Erythroblast (primary cell): ENCODE measurements at regions not wholly inside any gene's neighbourhood (a gene's known extent, or its start where the extent isn't known, plus 50 kb on each side); places are given as distances from the start of the nearest gene placed in this dataset.

Source experiments
- DNase-seq, 2 experiments: peaks; one replicate each; lab custom pipeline; 2025; lab: John Stamatoyannopoulos, UW
- GATA1 ChIP-seq: IDR thresholded peaks from 2 replicates; pipeline ENCODE4 v1.6.1; 2011; ENCODE audit warnings: low read depth, mild to moderate bottlenecking, control low read depth, low read length, moderate library complexity
- POLR2A ChIP-seq: IDR thresholded peaks from 2 replicates; pipeline ENCODE4 v1.6.1; 2011; ENCODE audit warnings: mild to moderate bottlenecking, low read length

- TF ChIP-seq GATA1 (no peak), POLR2A (no peak)
- DNase-seq = no peak
These were observed 936.2 kb upstream of the CHORDC1 start for GRCh38 chr11:91158891-91159537.

- no peak for TF ChIP-seq POLR2A
- no peak for TF ChIP-seq GATA1
- no peak for DNase-seq
These were observed 935.4 kb upstream of the CHORDC1 start for GRCh38 chr11:91158297-91158696.

GRCh38 chr11:91156041-91156440, 933.2 kb upstream of the CHORDC1 start:
- TF ChIP-seq POLR2A = no peak
- TF ChIP-seq GATA1 = no peak
- no peak for DNase-seq

GRCh38 chr11:91147885-91148284, 925.0 kb upstream of the CHORDC1 start:
- no peak for TF ChIP-seq POLR2A
- no peak for TF ChIP-seq GATA1
- no peak for DNase-seq

GRCh38 chr11:91141655-91142054, 918.8 kb upstream of the CHORDC1 start:
- TF ChIP-seq POLR2A (no peak), GATA1 (no peak)
- DNase-seq = no peak

GRCh38 chr11:91136631-91137030, 913.8 kb upstream of the CHORDC1 start:
- no peak for DNase-seq
- no peak for TF ChIP-seq POLR2A
- no peak for TF ChIP-seq GATA1

- TF ChIP-seq POLR2A (no peak), GATA1 (no peak)
- no peak for DNase-seq
These were observed 910.5 kb upstream of the CHORDC1 start for GRCh38 chr11:91133361-91133760.

GRCh38 chr11:91129596-91129995, 906.7 kb upstream of the CHORDC1 start:
- DNase-seq = no peak
- TF ChIP-seq GATA1 (no peak), POLR2A (no peak)

- TF ChIP-seq GATA1 (no peak), POLR2A (no peak)
These were observed 901.5 kb upstream of the CHORDC1 start for GRCh38 chr11:91124363-91124762.

GRCh38 chr11:91115116-91115515, 892.3 kb upstream of the CHORDC1 start:
- no peak for TF ChIP-seq POLR2A
- TF ChIP-seq GATA1 = no peak
- DNase-seq = no peak

More at GRCh38 chr11:91124363-91124762, 901.5 kb upstream of the CHORDC1 start:
- no peak for DNase-seq

GRCh38 chr11:91104237-91104636, 881.4 kb upstream of the CHORDC1 start:
- DNase-seq = no peak
- TF ChIP-seq GATA1 (no peak), POLR2A (no peak)

- no peak for TF ChIP-seq POLR2A
- no peak for TF ChIP-seq GATA1
- DNase-seq = no peak
These were observed 877.6 kb upstream of the CHORDC1 start for GRCh38 chr11:91100427-91100826.

- no peak for DNase-seq
- TF ChIP-seq POLR2A = no peak
- no peak for TF ChIP-seq GATA1
These were observed 874.2 kb upstream of the CHORDC1 start for GRCh38 chr11:91097083-91097482.

GRCh38 chr11:91093141-91093540, 870.3 kb upstream of the CHORDC1 start:
- no peak for TF ChIP-seq POLR2A
- TF ChIP-seq GATA1 = no peak
- DNase-seq = no peak

GRCh38 chr11:91091563-91091962, 868.7 kb upstream of the CHORDC1 start:
- no peak for DNase-seq
- TF ChIP-seq POLR2A (no peak), GATA1 (no peak)
